ENCODE measurements at regions not wholly inside any gene's neighbourhood (a gene's known extent, or its start where the extent isn't known, plus 50 kb on each side); places are given as distances from the start of the nearest gene placed in this dataset.

GRCh38 chr2:120674246-120675170, 61.2 kb upstream of the GLI2 start:
- Histone ChIP-seq H3K27me3 (ENCODE audit: insufficient read depth, low read length) (no peaks in the 10 kb centered on the region), H2BK5ac (ENCODE audit: low read depth, low read length, poor library complexity) (no peak overlapping the region), H4K12ac (ENCODE audit: low read depth, low read length) (no peak overlapping the region), H3K14ac (ENCODE audit: low read length) (no peak overlapping the region), H3K9me3 (ENCODE audit: insufficient read depth, low read depth, low read length) (no peaks in the 10 kb centered on the region), H4K91ac (ENCODE audit: low read depth, low read length) (no peak overlapping the region), H2BK120ac (ENCODE audit: insufficient read depth, low read length, poor library complexity) (no peak overlapping the region), H3K4me2 (ENCODE audit: low read length) (no peak overlapping the region), H3K23ac (ENCODE audit: low read length) (no peak overlapping the region), H3K4me3 (ENCODE audit: low read depth, low read length) (no peak overlapping the region), H4K8ac (ENCODE audit: low read depth, low read length) (no peak overlapping the region), H3K9ac (ENCODE audit: low read length) (no peak overlapping the region), H3K4ac (ENCODE audit: low read depth, low read length) (no peak overlapping the region), H3K36me3 (ENCODE audit: control insufficient read depth in 1 of 2, insufficient read depth in 2 of 2, low read length in 2 of 2) (no peaks in the 10 kb centered on the region), H2AK5ac (ENCODE audit: low read length) (no peak overlapping the region), H3K79me1 (ENCODE audit: low read length) (no peaks in the 10 kb centered on the region), H3K18ac (ENCODE audit: low read length) (no peak overlapping the region), H2BK12ac (ENCODE audit: low read length) (no peak overlapping the region), H3K4me1 (ENCODE audit: control insufficient read depth in 1 of 2, insufficient read depth in 2 of 2, low read length in 2 of 2) (no peaks in the 10 kb centered on the region), H2AFZ (ENCODE audit: insufficient read depth, low read length, poor library complexity) (no peak overlapping the region), H3K27ac (ENCODE audit: low read depth, low read length) (no peak overlapping the region), H3K79me2 (ENCODE audit: control insufficient read depth, insufficient read depth, low read length, poor library complexity) (no peaks in the 10 kb centered on the region)
- DNase-seq = no peak
- WGBS (ENCODE audit: extremely low coverage, insufficient coverage, insufficient read length) = no CpG with 5 or more reads among the region's 21 CpGs

DNA sequence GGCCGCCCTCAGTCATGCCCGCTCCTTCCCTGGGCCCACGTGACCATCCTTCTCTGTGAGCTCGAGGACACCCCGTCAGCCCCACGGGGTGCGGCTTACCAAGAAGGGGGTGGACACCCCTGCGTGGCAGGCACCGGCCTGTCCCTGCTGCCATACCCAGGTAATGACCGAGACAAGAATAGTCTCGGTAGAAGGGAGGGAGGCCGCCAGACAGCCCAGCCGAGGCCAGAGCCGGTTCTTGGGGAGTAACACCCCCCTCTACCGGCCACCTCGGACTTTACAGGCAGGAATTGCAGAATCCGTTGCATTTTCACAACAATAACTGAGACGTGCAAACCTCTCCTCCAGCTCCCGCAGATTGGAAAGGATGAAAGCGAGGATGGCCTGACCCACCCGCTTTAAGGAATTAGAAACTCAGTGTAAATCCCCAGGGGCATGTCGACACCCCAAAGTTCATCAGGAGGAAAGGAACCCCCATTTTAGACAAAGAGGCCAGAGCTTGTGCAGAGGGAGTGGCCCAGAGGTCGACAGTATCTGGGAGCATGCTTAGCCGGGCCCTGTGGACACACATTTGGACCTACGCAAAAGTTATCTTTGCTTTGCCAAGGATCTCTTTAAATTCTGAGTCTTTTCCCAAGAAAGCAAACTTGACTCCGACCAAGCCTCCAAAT, 60.1 kb upstream of the GLI2 start:
- no peaks in the 10 kb centered on the region for H3K79me1 ChIP-seq (ENCODE audit: low read length)
- no peak overlapping the region for H4K8ac ChIP-seq (ENCODE audit: low read depth, low read length)
- H3K27me3 ChIP-seq (ENCODE audit: insufficient read depth, low read length) = no peaks in the 10 kb centered on the region
- H3K4me3 ChIP-seq (ENCODE audit: low read depth, low read length) = no peak overlapping the region
- no peak overlapping the region for H2BK12ac ChIP-seq (ENCODE audit: low read length)
- no peaks in the 10 kb centered on the region for H3K79me2 ChIP-seq (ENCODE audit: control insufficient read depth, insufficient read depth, low read length, poor library complexity)
- no peak overlapping the region for H2BK5ac ChIP-seq (ENCODE audit: low read depth, low read length, poor library complexity)
- H4K12ac ChIP-seq (ENCODE audit: low read depth, low read length) = no peak overlapping the region
- no peak overlapping the region for H2AFZ ChIP-seq (ENCODE audit: insufficient read depth, low read length, poor library complexity)
- no peak overlapping the region for H4K91ac ChIP-seq (ENCODE audit: low read depth, low read length)
- no peak overlapping the region for H3K9ac ChIP-seq (ENCODE audit: low read length)
- H3K23ac ChIP-seq (ENCODE audit: low read length) = no peak overlapping the region
- H3K4me2 ChIP-seq (ENCODE audit: low read length) = no peak overlapping the region
- H3K14ac ChIP-seq (ENCODE audit: low read length) = no peak overlapping the region
- no peak overlapping the region for H3K4ac ChIP-seq (ENCODE audit: low read depth, low read length)
- H3K9me3 ChIP-seq (ENCODE audit: insufficient read depth, low read depth, low read length) = no peaks in the 10 kb centered on the region
- no peak overlapping the region for H3K18ac ChIP-seq (ENCODE audit: low read length)
- no peak overlapping the region for H2AK5ac ChIP-seq (ENCODE audit: low read length)
- H3K36me3 ChIP-seq (ENCODE audit: control insufficient read depth in 1 of 2, insufficient read depth in 2 of 2, low read length in 2 of 2) = no peaks in the 10 kb centered on the region
- WGBS (ENCODE audit: extremely low coverage, insufficient coverage, insufficient read length) = no CpG with 5 or more reads among the region's 26 CpGs
- H3K4me1 ChIP-seq (ENCODE audit: control insufficient read depth in 1 of 2, insufficient read depth in 2 of 2, low read length in 2 of 2) = no peaks in the 10 kb centered on the region
- no peak overlapping the region for H3K27ac ChIP-seq (ENCODE audit: low read depth, low read length)
- H2BK120ac ChIP-seq (ENCODE audit: insufficient read depth, low read length, poor library complexity) = no peak overlapping the region
- peak; percentile 65 to 91 for DNase-seq

GRCh38 chr2:120677221-120677620, 58.4 kb upstream of the GLI2 start:
- Histone ChIP-seq H3K4me3 (ENCODE audit: low read depth, low read length) (no peak overlapping the region), H3K79me1 (ENCODE audit: low read length) (no peaks in the 10 kb centered on the region), H3K4ac (ENCODE audit: low read depth, low read length) (no peak overlapping the region), H2BK5ac (ENCODE audit: low read depth, low read length, poor library complexity) (no peak overlapping the region), H3K4me2 (ENCODE audit: low read length) (no peak overlapping the region), H2BK120ac (ENCODE audit: insufficient read depth, low read length, poor library complexity) (no peak overlapping the region), H3K27ac (ENCODE audit: low read depth, low read length) (no peak overlapping the region), H3K23ac (ENCODE audit: low read length) (no peak overlapping the region), H2AFZ (ENCODE audit: insufficient read depth, low read length, poor library complexity) (no peak overlapping the region), H3K9ac (ENCODE audit: low read length) (no peak overlapping the region), H3K14ac (ENCODE audit: low read length) (no peak overlapping the region), H4K8ac (ENCODE audit: low read depth, low read length) (no peak overlapping the region), H3K18ac (ENCODE audit: low read length) (no peak overlapping the region), H3K4me1 (ENCODE audit: control insufficient read depth in 1 of 2, insufficient read depth in 2 of 2, low read length in 2 of 2) (no peaks in the 10 kb centered on the region), H2AK5ac (ENCODE audit: low read length) (no peak overlapping the region), H4K12ac (ENCODE audit: low read depth, low read length) (no peak overlapping the region), H4K91ac (ENCODE audit: low read depth, low read length) (no peak overlapping the region), H3K27me3 (ENCODE audit: insufficient read depth, low read length) (no peaks in the 10 kb centered on the region), H3K9me3 (ENCODE audit: insufficient read depth, low read depth, low read length) (no peaks in the 10 kb centered on the region), H3K79me2 (ENCODE audit: control insufficient read depth, insufficient read depth, low read length, poor library complexity) (no peaks in the 10 kb centered on the region), H3K36me3 (ENCODE audit: control insufficient read depth in 1 of 2, insufficient read depth in 2 of 2, low read length in 2 of 2) (no peaks in the 10 kb centered on the region), H2BK12ac (ENCODE audit: low read length) (no peak overlapping the region)
- DNase-seq = no peak
- no CpG with 5 or more reads among the region's 10 CpGs for WGBS (ENCODE audit: extremely low coverage, insufficient coverage, insufficient read length)

DNA sequence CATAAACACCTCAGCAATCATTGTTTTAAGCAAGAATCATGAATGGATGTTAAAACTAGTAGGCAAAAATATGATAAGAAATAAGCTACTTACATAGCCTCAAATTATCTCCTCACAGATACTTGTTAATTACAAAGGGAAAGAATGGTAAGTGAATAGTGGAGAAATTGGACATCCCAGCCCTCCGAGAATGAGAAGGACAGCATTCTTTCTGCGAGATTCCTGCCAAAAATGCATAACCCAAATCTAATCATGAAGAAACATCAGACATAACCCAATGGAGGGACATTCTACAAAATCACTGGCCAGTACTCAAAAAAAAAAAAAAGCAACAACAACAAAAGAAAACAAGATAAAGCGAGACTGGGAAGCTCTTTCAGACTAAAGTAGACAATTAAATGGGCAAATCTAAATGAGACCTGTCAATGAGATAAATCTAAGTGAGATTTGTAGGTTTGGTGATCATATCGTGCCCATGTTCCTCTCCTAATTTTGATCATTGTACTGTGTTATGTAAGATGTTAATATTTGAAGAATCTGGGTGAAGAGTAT, 57.9 kb upstream of the GLI2 start:
- no peaks in the 10 kb centered on the region for H3K9me3 ChIP-seq (ENCODE audit: insufficient read depth, low read depth, low read length)
- no peaks in the 10 kb centered on the region for H3K79me2 ChIP-seq (ENCODE audit: control insufficient read depth, insufficient read depth, low read length, poor library complexity)
- no peaks in the 10 kb centered on the region for H3K79me1 ChIP-seq (ENCODE audit: low read length)
- H2BK120ac ChIP-seq (ENCODE audit: insufficient read depth, low read length, poor library complexity) = no peak overlapping the region
- no peak overlapping the region for H2BK5ac ChIP-seq (ENCODE audit: low read depth, low read length, poor library complexity)
- H2AFZ ChIP-seq (ENCODE audit: insufficient read depth, low read length, poor library complexity) = no peak overlapping the region
- H4K8ac ChIP-seq (ENCODE audit: low read depth, low read length) = no peak overlapping the region
- WGBS (ENCODE audit: extremely low coverage, insufficient coverage, insufficient read length) = no CpG with 5 or more reads among the region's 4 CpGs
- H3K4me1 ChIP-seq (ENCODE audit: control insufficient read depth in 1 of 2, insufficient read depth in 2 of 2, low read length in 2 of 2) = no peaks in the 10 kb centered on the region
- no peak overlapping the region for H3K18ac ChIP-seq (ENCODE audit: low read length)
- H3K27me3 ChIP-seq (ENCODE audit: insufficient read depth, low read length) = no peaks in the 10 kb centered on the region
- H4K91ac ChIP-seq (ENCODE audit: low read depth, low read length) = no peak overlapping the region
- no peak overlapping the region for H3K4me2 ChIP-seq (ENCODE audit: low read length)
- no peak overlapping the region for H3K23ac ChIP-seq (ENCODE audit: low read length)
- H3K14ac ChIP-seq (ENCODE audit: low read length) = no peak overlapping the region
- no peak overlapping the region for H2BK12ac ChIP-seq (ENCODE audit: low read length)
- no peaks in the 10 kb centered on the region for H3K36me3 ChIP-seq (ENCODE audit: control insufficient read depth in 1 of 2, insufficient read depth in 2 of 2, low read length in 2 of 2)
- no peak overlapping the region for H4K12ac ChIP-seq (ENCODE audit: low read depth, low read length)
- H3K27ac ChIP-seq (ENCODE audit: low read depth, low read length) = no peak overlapping the region
- H3K4me3 ChIP-seq (ENCODE audit: low read depth, low read length) = no peak overlapping the region
- peak; percentile 31 to 82 for DNase-seq
- no peak overlapping the region for H3K4ac ChIP-seq (ENCODE audit: low read depth, low read length)
- H3K9ac ChIP-seq (ENCODE audit: low read length) = no peak overlapping the region
- H2AK5ac ChIP-seq (ENCODE audit: low read length) = no peak overlapping the region

All from trophoblast cell (in vitro differentiated cells and primary cell).